Lung (tissue), 12 donors: ENCODE measurements at regions not wholly inside any gene's neighbourhood (a gene's known extent, or its start where the extent isn't known, plus 50 kb on each side); places are given as distances from the start of the nearest gene placed in this dataset. TPM values are rescaled to one million over a fixed set of nuclear protein-coding genes. Genes with fewer than 3 reads are reported as not detected.
A peak's percentile ranks its signal among the peaks of the same experiment; 100 is the strongest.

Experiments used
- ATAC-seq: fragments of 200-7000 bp; cut with Tn5 transposase; one replicate; pipeline ENCODE4 v1.9.1; 2020; ENCODE audit warnings: moderate number of reproducible peaks; ENCODE audit not compliant: insufficient read depth, low FRiP score
- DNase-seq, 3 donors: peaks; one replicate each; pipeline ENCODE4 v3.0.0-alpha.2; 2013 to 2017
- H3K27ac ChIP-seq, 2 donors: one replicate each; pipeline ENCODE4 v1.5.1; 2013; ENCODE audit warnings: mild to moderate bottlenecking in 2 of 2, moderate library complexity in 2 of 2, control low read depth in 1 of 2, inconsistent platforms in 1 of 2, low read depth in 1 of 2, low read length in 1 of 2
- H3K27me3 ChIP-seq, 3 donors: one replicate each; pipeline ENCODE4 v1.5.1; 2013; ENCODE audit warnings: low read length in 2 of 3; ENCODE audit not compliant: control insufficient read depth in 3 of 3, insufficient read depth in 3 of 3
- H3K36me3 ChIP-seq, 4 donors: one replicate each; pipeline ENCODE4 v1.5.1; 2013; ENCODE audit warnings: low read length in 4 of 4, mild to moderate bottlenecking in 1 of 4, moderate library complexity in 1 of 4; ENCODE audit not compliant: control insufficient read depth in 4 of 4, insufficient read depth in 4 of 4
- H3K4me1 ChIP-seq, 5 donors: one replicate each; pipeline ENCODE4 v1.5.1; 2013; ENCODE audit warnings: low read length in 5 of 5, mild to moderate bottlenecking in 2 of 5, moderate library complexity in 1 of 5; ENCODE audit not compliant: control insufficient read depth in 5 of 5, insufficient read depth in 5 of 5
- H3K4me3 ChIP-seq: one replicate; pipeline ENCODE4 v1.5.1; 2013; ENCODE audit warnings: mild to moderate bottlenecking, control low read depth, moderate library complexity
- H3K9ac ChIP-seq, 2 donors: one replicate each; pipeline ENCODE4 v1.5.1; 2013; ENCODE audit warnings: low read length in 2 of 2, control low read depth in 1 of 2; ENCODE audit not compliant: insufficient read depth in 1 of 2
- H3K9me3 ChIP-seq, 4 donors: one replicate each; pipeline ENCODE4 v1.5.1; 2013; ENCODE audit warnings: low read length in 3 of 4, mild to moderate bottlenecking in 1 of 4, moderate library complexity in 1 of 4; ENCODE audit not compliant: control insufficient read depth in 4 of 4, insufficient read depth in 3 of 4
- WGBS, 2 donors: extraction: QIAGEN DNeasy Blood & Tissue Kit; methylation state at CpG; one replicate each; pipeline ENCODE4 v1.1.7; 2013; 5-methylcytosine and 5-hydroxymethylcytosine counted together
- small RNA-seq: library from RNA; depleted of rRNA; stranded (forward); fragments of <200 nt; gene quantifications from one replicate; pipeline ENCODE3, GENCODE V24; 2014; ENCODE audit warnings: low replicate concordance
- TF ChIP-seq, protein P1 (sequence below): IDR thresholded peaks from 2 replicates; pipeline ENCODE4 v1.5.1; 2012; ENCODE audit warnings: mild to moderate bottlenecking; ENCODE audit errors: control extremely low read depth, extremely low read depth
- donor health status: control.
- donor health status: control.
- donor health status: Bipolar disorder and iron deficiency.
- donor health status: healthy.
- donor health status: DM: yes; HTN: yes; CAD: no.

DNA sequence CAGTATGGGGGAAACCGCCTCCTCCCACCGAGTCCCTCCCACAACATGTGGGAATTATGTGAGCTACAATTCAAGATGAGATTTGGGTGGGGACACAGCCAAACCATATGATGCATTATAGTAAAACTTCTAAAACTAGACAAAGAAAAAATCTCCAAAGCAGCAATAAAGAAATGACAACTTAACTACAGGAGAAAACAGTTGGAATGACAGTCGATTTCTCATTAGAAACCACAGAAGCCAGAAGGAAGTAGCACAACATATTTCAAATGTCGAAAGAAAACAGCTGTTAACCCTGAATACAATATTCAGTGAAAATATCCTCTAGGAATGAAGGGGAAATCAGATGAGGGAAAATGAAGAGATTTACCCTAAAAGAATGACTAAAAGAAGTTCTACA lies 53.5 kb upstream of the TCF4 start:
- H3K9me3 ChIP-seq = peaks cover 0 to 2% (median 0%) of the 10 kb centered on the region in 4 donors
- no peaks in the 10 kb centered on the region for H3K4me1 ChIP-seq
- ATAC-seq (no peak), DNase-seq (peak in 1 of 3 donors; percentile 10)
- WGBS, 2 donors = 61 to 79% methylated on average over 4 of the region's 4 CpGs
- H3K36me3 ChIP-seq = no peaks in the 10 kb centered on the region
- no peak overlapping the region for H3K4me3 ChIP-seq
- TF ChIP-seq, protein P1, sequence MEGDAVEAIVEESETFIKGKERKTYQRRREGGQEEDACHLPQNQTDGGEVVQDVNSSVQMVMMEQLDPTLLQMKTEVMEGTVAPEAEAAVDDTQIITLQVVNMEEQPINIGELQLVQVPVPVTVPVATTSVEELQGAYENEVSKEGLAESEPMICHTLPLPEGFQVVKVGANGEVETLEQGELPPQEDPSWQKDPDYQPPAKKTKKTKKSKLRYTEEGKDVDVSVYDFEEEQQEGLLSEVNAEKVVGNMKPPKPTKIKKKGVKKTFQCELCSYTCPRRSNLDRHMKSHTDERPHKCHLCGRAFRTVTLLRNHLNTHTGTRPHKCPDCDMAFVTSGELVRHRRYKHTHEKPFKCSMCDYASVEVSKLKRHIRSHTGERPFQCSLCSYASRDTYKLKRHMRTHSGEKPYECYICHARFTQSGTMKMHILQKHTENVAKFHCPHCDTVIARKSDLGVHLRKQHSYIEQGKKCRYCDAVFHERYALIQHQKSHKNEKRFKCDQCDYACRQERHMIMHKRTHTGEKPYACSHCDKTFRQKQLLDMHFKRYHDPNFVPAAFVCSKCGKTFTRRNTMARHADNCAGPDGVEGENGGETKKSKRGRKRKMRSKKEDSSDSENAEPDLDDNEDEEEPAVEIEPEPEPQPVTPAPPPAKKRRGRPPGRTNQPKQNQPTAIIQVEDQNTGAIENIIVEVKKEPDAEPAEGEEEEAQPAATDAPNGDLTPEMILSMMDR = no peak
- no peak overlapping the region for H3K9ac ChIP-seq
- H3K27me3 ChIP-seq = no peaks in the 10 kb centered on the region
- H3K27ac ChIP-seq = no peak overlapping the region

Small RNA genes in the stretch of these regions (small RNA-seq; reads per million reads assigned to genes)
- not detected for gene RF00045
